Spleen (tissue), 11 donors: ENCODE measurements at regions not wholly inside any gene's neighbourhood (a gene's known extent, or its start where the extent isn't known, plus 50 kb on each side); places are given as distances from the start of the nearest gene placed in this dataset.

Experiments used
- DNase-seq: peaks from one replicate; pipeline ENCODE4 v3.0.0-alpha.2; 2020
- H3K27ac ChIP-seq, 8 donors: fragments of 200-600 bp; sonication (generic) in 7 of 8; 1 replicate in 4 of 8; 2 replicates in 4 of 8; pipeline versions ENCODE4 v1.5.0 to v1.8.0; 2016 to 2021; ENCODE audit warnings: inconsistent platforms in 4 of 8, mild to moderate bottlenecking in 4 of 8, moderate library complexity in 1 of 8
- H3K27me3 ChIP-seq, 7 donors: fragments of 200-600 bp; sonication (generic) in 6 of 7; replicated peaks in 1 of 7; 1 replicate in 4 of 7; 2 replicates in 3 of 7; pipeline versions ENCODE4 v1.5.0 to v1.8.0; 2016 to 2021; ENCODE audit warnings: inconsistent platforms in 3 of 7, mild to moderate bottlenecking in 1 of 7
- H3K36me3 ChIP-seq, 6 donors: fragments of 200-600 bp; sonication (generic) in 5 of 6; 1 replicate in 4 of 6; 2 replicates in 2 of 6; pipeline versions ENCODE4 v1.5.0 to v1.8.0; 2016 to 2021; ENCODE audit warnings: inconsistent platforms in 2 of 6
- H3K4me1 ChIP-seq, 6 donors: fragments of 200-600 bp; sonication (generic) in 5 of 6; 1 replicate in 3 of 6; 2 replicates in 3 of 6; pipeline versions ENCODE4 v1.5.0 to v1.8.0; 2016 to 2021; ENCODE audit warnings: inconsistent platforms in 3 of 6
- H3K4me3 ChIP-seq, 8 donors: fragments of 200-600 bp; sonication (generic) in 7 of 8; 1 replicate in 4 of 8; 2 replicates in 4 of 8; pipeline versions ENCODE4 v1.5.0 to v1.8.0; 2016 to 2021; ENCODE audit warnings: inconsistent platforms in 4 of 8, mild to moderate bottlenecking in 4 of 8, moderate library complexity in 2 of 8
- H3K9me3 ChIP-seq, 8 donors: fragments of 200-600 bp; sonication (generic) in 7 of 8; 1 replicate in 4 of 8; 2 replicates in 4 of 8; pipeline versions ENCODE4 v1.5.0 to v1.8.0; 2016 to 2021; ENCODE audit warnings: inconsistent platforms in 4 of 8
- CTCF ChIP-seq, 11 experiments: fragments of 200-600 bp in 7 of 11; fragments of 450-650 bp in 4 of 11; sonication (generic) in 4 of 11; IDR thresholded peaks in 8 of 11; conservative IDR thresholded peaks in 3 of 11; 1 replicate in 7 of 11; 2 replicates in 4 of 11; pipeline versions ENCODE4 v1.4.0 to v1.8.0; 2016 to 2021; ENCODE audit warnings: antibody characterized with exemption in 11 of 11, inconsistent platforms in 4 of 11, mild to moderate bottlenecking in 1 of 11
- POLR2A ChIP-seq, 3 donors: fragments of 450-650 bp; IDR thresholded peaks; one replicate each; pipeline ENCODE4 v1.5.1; 2017; ENCODE audit warnings: antibody characterized with exemption in 3 of 3, mild to moderate bottlenecking in 1 of 3
- POLR2AphosphoS5 ChIP-seq, 3 donors: sonication (generic); formaldehyde crosslinking; IDR thresholded peaks; one replicate each; pipeline ENCODE4 v1.5.1; 2017; ENCODE audit warnings: antibody characterized with exemption in 3 of 3
- WGBS, 5 donors: extraction: QIAGEN DNeasy Blood & Tissue Kit in 3 of 5; methylation state at CpG; one replicate each; pipeline versions ENCODE4 v1.1.5 to v1.1.7; 2013 to 2018; 5-methylcytosine and 5-hydroxymethylcytosine counted together
- intact Hi-C: fragments of 100-400 bp; cut with DNase I; formaldehyde crosslinking; loops from one replicate; pipeline ENCODE4 v1.15.0; 2023; ENCODE audit warnings: low total_unique reads
- donor health status: healthy with polysubstance abuse.
- donor health status: DM: no; HTN: no; CAD: no; lungs with moderate emphysema.
- donor health status: DM: no; HTN: no; CAD: no.
- donor health status: Bipolar disorder and iron deficiency.
- donor health status: healthy.
- donor health status: DM: no; HTN: no; CAD: no.
- donor health status: DM: yes; HTN: yes; CAD: no.

GRCh38 chr13:106797081-106797640, 229.2 kb upstream of the ARGLU1 start:
- Histone ChIP-seq H3K36me3 (no peaks in the 10 kb centered on the region), H3K4me1 (no peaks in the 10 kb centered on the region), H3K4me3 (no peak overlapping the region), H3K9me3 (no peaks in the 10 kb centered on the region), H3K27me3 (no peaks in the 10 kb centered on the region), H3K27ac (no peak overlapping the region)
- intact Hi-C loops = no loop called here
- TF ChIP-seq CTCF (IDR thresholded peaks at IDR 0.05 in 8 of 11, conservative IDR thresholded peaks at IDR 0.05 in 3 of 11) (no peak), POLR2AphosphoS5 (IDR thresholded peaks at IDR 0.05) (no peak), POLR2A (IDR thresholded peaks at IDR 0.05) (no peak)
- WGBS, 5 donors = 75 to 92% (median 86%) methylated on average over 9 of the region's 9 CpGs
- DNase-seq = no peak

- TF ChIP-seq POLR2A (IDR thresholded peaks at IDR 0.05) (no peak), CTCF (IDR thresholded peaks at IDR 0.05 in 8 of 11, conservative IDR thresholded peaks at IDR 0.05 in 3 of 11) (no peak), POLR2AphosphoS5 (IDR thresholded peaks at IDR 0.05) (no peak)
- Histone ChIP-seq H3K9me3 (no peaks in the 10 kb centered on the region), H3K27ac (peak overlapping the region in 1 of 8 donors; percentile 28), H3K4me1 (no peaks in the 10 kb centered on the region), H3K27me3 (no peaks in the 10 kb centered on the region), H3K36me3 (no peaks in the 10 kb centered on the region), H3K4me3 (peak overlapping the region in 4 of 8 donors; percentile 4 to 49 (median 12))
- DNase-seq = no peak
- intact Hi-C loops = no loop called here
- 43 to 63% (median 54%) methylated on average over 16 of the region's 16 CpGs for WGBS, 5 donors
These were observed 228.5 kb upstream of the ARGLU1 start for GRCh38 chr13:106796280-106797047.

- 38 to 57% (median 47%) methylated on average over 9 of the region's 9 CpGs for WGBS, 5 donors
- no peak for DNase-seq
- Histone ChIP-seq H3K27ac (peak overlapping the region in 1 of 8 donors; percentile 28), H3K36me3 (no peaks in the 10 kb centered on the region), H3K9me3 (no peaks in the 10 kb centered on the region), H3K27me3 (no peaks in the 10 kb centered on the region), H3K4me3 (peak overlapping the region in 4 of 8 donors; percentile 4 to 49 (median 12)), H3K4me1 (no peaks in the 10 kb centered on the region)
- TF ChIP-seq CTCF (IDR thresholded peaks at IDR 0.05 in 8 of 11, conservative IDR thresholded peaks at IDR 0.05 in 3 of 11) (no peak), POLR2AphosphoS5 (IDR thresholded peaks at IDR 0.05) (no peak)
- intact Hi-C loops = no loop called here
These were observed 227.9 kb upstream of the ARGLU1 start for GRCh38 chr13:106795847-106796246.

GRCh38 chr13:106794117-106794516, 226.2 kb upstream of the ARGLU1 start:
- H3K36me3 ChIP-seq = no peaks in the 10 kb centered on the region
- H3K4me1 ChIP-seq = no peaks in the 10 kb centered on the region
- intact Hi-C loops = no loop called here
- H3K27ac ChIP-seq = no peak overlapping the region
- DNase-seq = no peak
- no peaks in the 10 kb centered on the region for H3K27me3 ChIP-seq
- no peak overlapping the region for H3K4me3 ChIP-seq
- WGBS, 5 donors = 60 to 91% (median 68%) methylated on average over 4 of the region's 4 CpGs
- TF ChIP-seq CTCF (IDR thresholded peaks at IDR 0.05 in 8 of 11, conservative IDR thresholded peaks at IDR 0.05 in 3 of 11) = no peak
- no peak for TF ChIP-seq POLR2A (IDR thresholded peaks at IDR 0.05)
- H3K9me3 ChIP-seq = no peaks in the 10 kb centered on the region
